GM23248 (cell line): ENCODE measurements at regions not wholly inside any gene's neighbourhood (a gene's known extent, or its start where the extent isn't known, plus 50 kb on each side); places are given as distances from the start of the nearest gene placed in this dataset.
A peak's percentile ranks its signal among the peaks of the same experiment; 100 is the strongest.

Experiments
- DNase-seq: peaks from one replicate; pipeline ENCODE4 v3.0.0-alpha.2; 2015
- H2AFZ ChIP-seq: fragments of 200-600 bp; sonication (generic); 2 replicates; pipeline ENCODE4 v1.6.1; 2016; ENCODE audit warnings: antibody characterized with exemption
- H3F3A ChIP-seq: fragments of 200-600 bp; sonication (generic); 2 replicates; pipeline ENCODE4 v1.6.1; 2016; ENCODE audit warnings: mild to moderate bottlenecking, antibody characterized with exemption, mixed run types; ENCODE audit not compliant: insufficient read depth
- H3K27ac ChIP-seq: fragments of 200-600 bp; sonication (generic); 2 replicates; pipeline ENCODE4 v1.5.1; 2016; ENCODE audit warnings: mild to moderate bottlenecking
- H3K27me3 ChIP-seq: fragments of 200-600 bp; sonication (generic); replicated peaks from 2 replicates; pipeline ENCODE4 v1.6.1; 2016; ENCODE audit warnings: mild to moderate bottlenecking; ENCODE audit not compliant: insufficient read depth
- H3K36me3 ChIP-seq: fragments of 200-600 bp; sonication (generic); 2 replicates; pipeline ENCODE4 v1.6.1; 2016; ENCODE audit warnings: low read depth, mild to moderate bottlenecking
- H3K4me1 ChIP-seq: fragments of 200-600 bp; sonication (generic); 2 replicates; pipeline ENCODE4 v1.6.1; 2016; ENCODE audit warnings: mild to moderate bottlenecking; ENCODE audit not compliant: insufficient read depth
- H3K4me2 ChIP-seq: fragments of 200-600 bp; sonication (generic); one replicate; pipeline ENCODE4 v1.6.1; 2016; ENCODE audit warnings: mild to moderate bottlenecking; ENCODE audit not compliant: unreplicated experiment
- H3K4me3 ChIP-seq: fragments of 200-600 bp; sonication (generic); 2 replicates; pipeline ENCODE4 v1.5.1; 2016; ENCODE audit warnings: mild to moderate bottlenecking
- H3K79me2 ChIP-seq: fragments of 200-600 bp; sonication (generic); 2 replicates; pipeline ENCODE4 v1.6.1; 2016; ENCODE audit warnings: mild to moderate bottlenecking; ENCODE audit not compliant: insufficient read depth
- H3K9ac ChIP-seq: fragments of 200-600 bp; sonication (generic); 2 replicates; pipeline ENCODE4 v1.6.1; 2016; ENCODE audit warnings: mild to moderate bottlenecking
- H3K9me2 ChIP-seq: fragments of 200-600 bp; sonication (generic); 2 replicates; pipeline ENCODE4 v1.6.1; 2016; ENCODE audit warnings: mixed run types, mild to moderate bottlenecking, moderate library complexity; ENCODE audit not compliant: insufficient read depth
- H3K9me3 ChIP-seq: fragments of 200-600 bp; sonication (generic); one replicate; pipeline ENCODE4 v1.6.1; 2017; ENCODE audit warnings: low read depth
- H4K20me1 ChIP-seq: fragments of 200-600 bp; sonication (generic); 2 replicates; pipeline ENCODE4 v1.6.0; 2016; ENCODE audit not compliant: insufficient read depth
- EZH2 ChIP-seq: fragments of 200-600 bp; sonication (generic); IDR thresholded peaks from 2 replicates; pipeline ENCODE4 v1.6.1; 2018; ENCODE audit warnings: antibody characterized with exemption, mild to moderate bottlenecking; ENCODE audit not compliant: insufficient read depth, poor library complexity, severe bottlenecking
- EZH2phosphoT487 ChIP-seq: fragments of 200-600 bp; sonication (generic); IDR thresholded peaks from 2 replicates; pipeline ENCODE4 v1.6.1; 2018; ENCODE audit warnings: antibody characterized with exemption, moderate library complexity, mild to moderate bottlenecking, low read depth; ENCODE audit not compliant: insufficient read depth
- WGBS, 2 experiments: methylation state at CpG; one replicate each; pipeline ENCODE4 v1.1.6; 2015 to 2017; ENCODE audit warnings: low lambda C conversion rate in 2 of 2, low coverage in 1 of 2; ENCODE audit errors: missing lambda C conversion rate in 2 of 2; 5-methylcytosine and 5-hydroxymethylcytosine counted together
- in situ Hi-C: fragments of 300-500 bp; cut with MboI; formaldehyde crosslinking; loops from 2 replicates; pipeline ENCODE4 v1.15.0; 2020

DNA sequence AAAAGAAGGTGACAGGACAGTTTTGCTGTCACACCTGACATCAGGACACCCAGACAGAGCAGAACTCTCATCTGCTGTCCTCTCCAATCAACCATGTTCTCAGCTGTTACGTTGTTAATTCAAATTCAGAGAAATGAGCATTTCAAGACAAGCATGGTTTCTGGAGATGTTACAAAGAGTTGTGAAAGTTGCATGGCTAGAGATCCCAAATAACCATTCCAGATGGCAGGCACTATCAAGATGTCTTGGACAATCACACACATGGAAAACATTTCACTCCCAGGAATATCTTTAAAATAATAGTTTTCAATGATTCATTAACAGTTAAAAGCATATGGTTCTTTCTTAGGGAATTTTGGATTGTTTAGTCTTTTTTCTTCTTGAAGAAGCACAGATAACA lies 533.1 kb downstream of the AGTPBP1 start:
- H3K9me2 ChIP-seq, result no peaks in the 10 kb centered on the region
- no peak overlapping the region for H3K9ac ChIP-seq
- DNase-seq, result no peak
- H3F3A ChIP-seq, result peaks cover 20% of the 10 kb centered on the region
- TF ChIP-seq EZH2phosphoT487 (no peak), EZH2 (no peak)
- no peaks in the 10 kb centered on the region for H3K9me3 ChIP-seq
- no peak overlapping the region for H3K4me3 ChIP-seq
- no peaks in the 10 kb centered on the region for H3K27me3 ChIP-seq
- in situ Hi-C loops, result no loop called here
- no peak overlapping the region for H3K4me2 ChIP-seq
- H3K79me2 ChIP-seq, result no peaks in the 10 kb centered on the region
- H3K36me3 ChIP-seq, result no peaks in the 10 kb centered on the region
- H2AFZ ChIP-seq, result no peak overlapping the region
- H3K27ac ChIP-seq, result no peak overlapping the region
- peaks cover 20% of the 10 kb centered on the region for H3K4me1 ChIP-seq
- no peaks in the 10 kb centered on the region for H4K20me1 ChIP-seq
- 12 to 22% methylated on average over 1 of the region's 1 CpG for WGBS, 2 experiments

DNA sequence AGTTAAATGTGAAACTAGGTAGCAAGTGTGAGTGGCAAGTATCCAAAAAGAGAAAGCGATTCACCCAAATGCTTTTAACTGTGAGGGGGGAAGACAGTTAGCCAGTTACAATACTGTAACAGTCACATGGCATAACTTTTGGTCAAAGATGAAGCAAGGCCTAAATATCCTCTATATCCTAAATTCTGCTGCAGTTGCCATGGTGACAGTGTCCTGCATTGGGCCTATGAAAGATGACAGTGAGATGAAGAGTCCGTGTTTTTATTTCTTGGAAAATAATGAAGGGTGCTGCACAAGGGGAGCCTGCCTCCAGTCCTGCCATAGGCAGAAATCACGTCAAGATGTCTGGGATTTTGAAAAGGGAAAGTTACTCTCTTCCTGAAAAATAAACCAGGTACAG lies 534.6 kb downstream of the NTRK2 start:
- no peaks in the 10 kb centered on the region for H3K9me2 ChIP-seq
- no peak overlapping the region for H2AFZ ChIP-seq
- no peaks in the 10 kb centered on the region for H3K36me3 ChIP-seq
- H3F3A ChIP-seq, result no peaks in the 10 kb centered on the region
- H3K4me1 ChIP-seq, result no peaks in the 10 kb centered on the region
- WGBS, 2 experiments, result 56 to 67% methylated on average over 3 of the region's 3 CpGs
- H3K4me3 ChIP-seq, result no peak overlapping the region
- no peak overlapping the region for H3K9ac ChIP-seq
- H3K4me2 ChIP-seq, result no peak overlapping the region
- H3K79me2 ChIP-seq, result no peaks in the 10 kb centered on the region
- TF ChIP-seq EZH2phosphoT487 (no peak), EZH2 (no peak)
- no peaks in the 10 kb centered on the region for H3K9me3 ChIP-seq
- no peaks in the 10 kb centered on the region for H4K20me1 ChIP-seq
- H3K27me3 ChIP-seq, result no peaks in the 10 kb centered on the region; the same call in 1 of the 2 replicates
- in situ Hi-C loops, result no loop called here
- H3K27ac ChIP-seq, result no peak overlapping the region
- DNase-seq, result no peak

- no peak for TF ChIP-seq EZH2
- no peak for TF ChIP-seq EZH2phosphoT487
- WGBS, 2 experiments, result 69 to 79% methylated on average over 3 of the region's 3 CpGs
- H3K9me3 ChIP-seq, result no peaks in the 10 kb centered on the region
- no peaks in the 10 kb centered on the region for H3K36me3 ChIP-seq
- in situ Hi-C loops, result no loop called here
- no peak overlapping the region for H3K4me3 ChIP-seq
- H2AFZ ChIP-seq, result no peak overlapping the region
- no peaks in the 10 kb centered on the region for H3K79me2 ChIP-seq
- H3K4me2 ChIP-seq, result no peak overlapping the region
- no peaks in the 10 kb centered on the region for H3K9me2 ChIP-seq
- H4K20me1 ChIP-seq, result no peaks in the 10 kb centered on the region
- H3K27ac ChIP-seq, result no peak overlapping the region
- no peaks in the 10 kb centered on the region for H3K4me1 ChIP-seq
- no peaks in the 10 kb centered on the region for H3F3A ChIP-seq
- DNase-seq, result no peak
- no peak overlapping the region for H3K9ac ChIP-seq
- no peaks in the 10 kb centered on the region; the same call in 1 of the 2 replicates for H3K27me3 ChIP-seq
Observed at GRCh38 chr9:85202596-85202995, 533.1 kb downstream of the NTRK2 start.

DNA sequence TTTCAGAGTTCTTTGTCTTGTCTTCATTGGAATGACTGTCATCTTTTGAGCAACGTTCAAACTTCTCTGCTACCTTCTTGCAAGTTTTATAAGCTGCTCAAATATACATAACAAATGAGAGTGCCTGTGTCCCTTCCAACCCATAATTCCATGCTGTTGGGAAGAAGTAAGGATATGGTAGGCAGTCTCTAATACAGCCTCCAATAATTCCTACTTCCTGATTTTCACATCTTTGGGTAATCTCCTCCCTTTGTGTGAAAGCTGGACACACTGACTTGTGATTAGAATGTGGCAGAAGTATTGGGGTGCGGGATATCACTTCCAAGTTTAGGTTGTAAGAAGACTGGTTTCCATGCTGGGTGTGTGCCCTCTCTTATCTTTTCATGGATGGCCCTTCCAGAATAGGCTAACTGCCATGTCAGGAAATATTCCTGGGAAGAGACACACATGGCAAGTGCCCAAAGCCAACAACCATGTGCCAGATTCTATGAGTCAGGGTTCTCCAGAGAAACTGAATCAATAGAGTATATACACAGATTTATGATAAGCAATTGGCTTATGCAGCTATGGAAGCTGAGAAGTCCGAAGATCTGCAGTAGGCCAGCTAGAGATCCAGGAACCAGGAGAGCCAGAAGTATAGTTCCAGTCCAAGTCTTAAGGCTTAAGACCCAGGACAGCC lies 531.3 kb downstream of the NTRK2 start:
- in situ Hi-C loops, result no loop called here
- Histone ChIP-seq H3K27ac (no peak overlapping the region), H3K4me3 (no peak overlapping the region), H3K27me3 (no peaks in the 10 kb centered on the region; the same call in 1 of the 2 replicates), H3K36me3 (no peaks in the 10 kb centered on the region), H3F3A (no peaks in the 10 kb centered on the region), H3K9me2 (no peaks in the 10 kb centered on the region), H3K9me3 (no peaks in the 10 kb centered on the region), H4K20me1 (no peaks in the 10 kb centered on the region), H2AFZ (no peak overlapping the region), H3K9ac (no peak overlapping the region), H3K4me1 (no peaks in the 10 kb centered on the region), H3K4me2 (no peak overlapping the region), H3K79me2 (no peaks in the 10 kb centered on the region)
- 66 to 69% methylated on average over 3 of the region's 3 CpGs for WGBS, 2 experiments
- DNase-seq, result peak; percentile 16
- no peak for TF ChIP-seq EZH2
- no peak for TF ChIP-seq EZH2phosphoT487
